Neuronal stem cell (in vitro differentiated cells): ENCODE measurements at regions not wholly inside any gene's neighbourhood (a gene's known extent, or its start where the extent isn't known, plus 50 kb on each side); places are given as distances from the start of the nearest gene placed in this dataset.

Source experiments
- DNase-seq: peaks from one replicate; pipeline ENCODE4 v3.0.0-alpha.2; 2013; ENCODE audit warnings: low spot score
- H2AFZ ChIP-seq: one replicate; pipeline ENCODE4 v1.6.1; 2013; ENCODE audit warnings: mild to moderate bottlenecking, low read length, inconsistent platforms
- H2AK5ac ChIP-seq: 2 replicates; pipeline ENCODE4 v1.6.1; 2013; ENCODE audit warnings: low read depth, mild to moderate bottlenecking, inconsistent platforms, low read length, moderate library complexity, mixed read lengths
- H2BK120ac ChIP-seq: 2 replicates; pipeline ENCODE4 v1.6.1; 2013; ENCODE audit warnings: low read depth, mild to moderate bottlenecking, inconsistent platforms, low read length, moderate library complexity, mixed read lengths
- H2BK12ac ChIP-seq: one replicate; pipeline ENCODE4 v1.6.1; 2013; ENCODE audit warnings: low read length, inconsistent platforms
- H2BK15ac ChIP-seq: 2 replicates; pipeline ENCODE4 v1.6.1; 2013; ENCODE audit warnings: mild to moderate bottlenecking, low read length, inconsistent platforms, mixed read lengths
- H2BK5ac ChIP-seq: one replicate; pipeline ENCODE4 v1.6.1; 2013; ENCODE audit warnings: inconsistent platforms, mild to moderate bottlenecking, low read length, moderate library complexity
- H3K14ac ChIP-seq: one replicate; pipeline ENCODE4 v1.6.1; 2013; ENCODE audit warnings: low read length, inconsistent platforms
- H3K18ac ChIP-seq: 2 replicates; pipeline ENCODE4 v1.6.1; 2013; ENCODE audit warnings: low read length, inconsistent platforms
- H3K23ac ChIP-seq: 2 replicates; pipeline ENCODE4 v1.6.1; 2013; ENCODE audit warnings: low read depth, mild to moderate bottlenecking, mixed read lengths, low read length, inconsistent platforms; ENCODE audit not compliant: poor library complexity
- H3K27ac ChIP-seq: replicated peaks from 3 replicates; pipeline ENCODE4 v1.5.1; 2013; ENCODE audit warnings: low read length, inconsistent platforms
- H3K27me3 ChIP-seq, 3 experiments: 2 replicates each; pipeline ENCODE4 v1.6.1; 2013; ENCODE audit warnings: low read length in 3 of 3, mild to moderate bottlenecking in 2 of 3, inconsistent platforms in 1 of 3, low read depth in 1 of 3, mixed read lengths in 1 of 3, moderate library complexity in 1 of 3; ENCODE audit not compliant: control insufficient read depth in 3 of 3, insufficient read depth in 3 of 3
- H3K36me3 ChIP-seq, 2 donors: replicated peaks in 1 of 2; 2 replicates each; pipeline ENCODE4 v1.6.1; 2013; ENCODE audit warnings: low read length in 2 of 2; ENCODE audit not compliant: control insufficient read depth in 2 of 2, insufficient read depth in 2 of 2
- H3K4ac ChIP-seq: 2 replicates; pipeline ENCODE4 v1.6.1; 2013; ENCODE audit warnings: inconsistent platforms, mild to moderate bottlenecking, low read length, moderate library complexity
- H3K4me1 ChIP-seq, 2 donors: 1 replicate in 1 of 2; 2 replicates in 1 of 2; pipeline ENCODE4 v1.6.1; 2013; ENCODE audit warnings: low read length in 2 of 2, low read depth in 1 of 2; ENCODE audit not compliant: control insufficient read depth in 2 of 2, insufficient read depth in 1 of 2
- H3K4me2 ChIP-seq: one replicate; pipeline ENCODE4 v1.6.1; 2013; ENCODE audit warnings: mild to moderate bottlenecking, low read length, inconsistent platforms; ENCODE audit not compliant: insufficient read depth, poor library complexity, severe bottlenecking
- H3K4me3 ChIP-seq, 2 donors: 2 replicates each; pipeline ENCODE4 v1.5.1; 2013; ENCODE audit warnings: low read length in 2 of 2, mild to moderate bottlenecking in 2 of 2, inconsistent platforms in 1 of 2, moderate library complexity in 1 of 2
- H3K79me1 ChIP-seq: one replicate; pipeline ENCODE4 v1.6.1; 2013; ENCODE audit warnings: low read depth, mild to moderate bottlenecking, inconsistent platforms, low read length, moderate library complexity
- H3K9ac ChIP-seq: one replicate; pipeline ENCODE4 v1.6.1; 2013; ENCODE audit warnings: mild to moderate bottlenecking, low read depth, low read length, inconsistent platforms; ENCODE audit not compliant: poor library complexity
- H3K9me3 ChIP-seq, 2 donors: replicated peaks in 1 of 2; 2 replicates each; pipeline versions ENCODE3 to v1.6.1; 2013; ENCODE audit warnings: low read length in 2 of 2, mild to moderate bottlenecking in 2 of 2, inconsistent platforms in 1 of 2, low read depth in 1 of 2, mixed read lengths in 1 of 2, moderate library complexity in 1 of 2; ENCODE audit not compliant: control insufficient read depth in 2 of 2, insufficient read depth in 1 of 2
- H4K8ac ChIP-seq: one replicate; pipeline ENCODE4 v1.6.1; 2013; ENCODE audit warnings: low read depth, mild to moderate bottlenecking, inconsistent platforms, low read length, moderate library complexity
- H4K91ac ChIP-seq: one replicate; pipeline ENCODE4 v1.6.1; 2013; ENCODE audit warnings: low read length, low read depth, mild to moderate bottlenecking, inconsistent platforms; ENCODE audit not compliant: poor library complexity
- WGBS, 2 donors: extraction: QIAGEN DNeasy Blood & Tissue Kit; methylation state at CpG; one replicate each; pipeline ENCODE4 v1.1.7; 2013; ENCODE audit warnings: missing lambda C conversion rate in 2 of 2, mixed read lengths in 1 of 2; ENCODE audit not compliant: insufficient read length in 2 of 2, insufficient replicate concordance in 1 of 2; ENCODE audit errors: extremely low coverage in 2 of 2; 5-methylcytosine and 5-hydroxymethylcytosine counted together

DNA sequence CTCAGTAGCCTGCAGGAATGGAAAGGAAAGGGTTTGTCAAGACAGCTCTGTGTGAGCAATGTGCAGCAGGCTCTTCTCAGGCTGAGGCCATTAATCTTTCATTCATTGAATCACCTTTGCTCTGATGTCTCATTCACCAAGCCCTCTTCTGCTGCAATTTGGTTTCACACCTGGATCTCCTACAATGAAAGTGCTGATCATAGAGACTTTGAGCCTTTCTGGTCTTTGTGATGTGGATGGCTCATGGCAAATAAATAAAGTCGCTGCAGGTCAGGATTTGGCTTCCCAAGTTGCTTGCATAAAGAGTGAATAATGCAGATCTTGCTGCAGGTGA is 95.8 kb upstream of the SPRED2 start:
- Histone ChIP-seq H3K14ac (no peak overlapping the region), H2BK12ac (no peak overlapping the region), H3K9ac (no peak overlapping the region), H3K36me3 (no peaks in the 10 kb centered on the region), H3K18ac (no peak overlapping the region), H4K8ac (no peak overlapping the region), H2BK15ac (no peak overlapping the region), H3K4me3 (no peak overlapping the region), H3K4me1 (no peaks in the 10 kb centered on the region), H3K23ac (no peak overlapping the region), H3K79me1 (no peaks in the 10 kb centered on the region), H3K9me3 (peaks cover 0 to 2% of the 10 kb centered on the region in 2 donors), H3K27me3 (peaks cover 0 to 22% (median 0%) of the 10 kb centered on the region in 3 experiments), H2AK5ac (no peak overlapping the region), H3K4ac (no peak overlapping the region), H4K91ac (no peak overlapping the region), H2AFZ (no peak overlapping the region), H3K4me2 (no peak overlapping the region), H3K27ac (no peak overlapping the region), H2BK120ac (no peak overlapping the region), H2BK5ac (no peak overlapping the region)
- no peak for DNase-seq
- no CpG with 5 or more reads among the region's 1 CpG for WGBS, 2 donors

DNA sequence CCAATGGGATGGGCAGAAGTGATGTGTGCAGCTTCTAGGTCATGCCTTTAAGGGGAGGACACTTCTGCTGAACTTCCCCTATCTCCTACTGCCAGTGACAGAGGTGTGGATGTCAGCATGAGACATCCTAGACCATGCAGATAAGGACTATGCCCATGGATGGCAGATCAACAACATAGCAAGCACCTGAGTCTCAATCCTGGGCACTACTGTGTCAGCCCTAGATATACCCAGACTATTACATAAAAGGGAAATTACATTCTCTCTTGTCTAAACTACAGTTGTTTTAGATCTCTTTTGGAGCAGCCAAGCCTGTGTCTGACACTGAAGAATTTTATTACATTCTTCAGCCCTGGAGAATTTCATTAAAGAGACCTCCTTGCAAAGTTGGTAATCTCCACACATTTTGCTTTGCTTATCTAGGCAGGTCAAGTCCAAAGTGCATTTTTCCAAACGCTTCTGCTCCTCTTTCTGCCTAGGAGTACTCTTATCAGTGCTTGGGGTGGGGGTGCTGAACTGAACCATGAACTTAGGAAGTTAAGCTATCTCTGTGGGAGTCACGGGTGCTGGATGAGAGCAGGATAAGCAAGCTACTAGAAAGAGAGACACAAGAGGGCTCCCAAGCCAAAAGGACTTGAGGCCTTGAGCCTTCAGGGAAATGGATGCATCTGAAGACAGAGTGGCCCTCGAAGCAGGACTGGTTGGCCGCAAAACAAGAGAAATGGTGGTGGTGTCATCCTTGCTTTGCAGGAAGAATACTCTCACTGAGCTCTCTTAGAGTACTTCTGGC is 95.2 kb upstream of the SPRED2 start:
- no peaks in the 10 kb centered on the region for H3K36me3 ChIP-seq
- no peak overlapping the region for H4K8ac ChIP-seq
- H3K27ac ChIP-seq: no peak overlapping the region
- peaks cover 0 to 22% (median 0%) of the 10 kb centered on the region in 3 experiments for H3K27me3 ChIP-seq
- no peak overlapping the region for H2AK5ac ChIP-seq
- no peak overlapping the region for H3K9ac ChIP-seq
- no peak overlapping the region for H3K23ac ChIP-seq
- no peak overlapping the region for H3K14ac ChIP-seq
- H3K18ac ChIP-seq: no peak overlapping the region
- no peak overlapping the region for H3K4me2 ChIP-seq
- H2AFZ ChIP-seq: no peak overlapping the region
- H2BK120ac ChIP-seq: no peak overlapping the region
- no CpG with 5 or more reads among the region's 4 CpGs for WGBS, 2 donors
- H3K9me3 ChIP-seq: peaks cover 0 to 2% of the 10 kb centered on the region in 2 donors
- H3K79me1 ChIP-seq: no peaks in the 10 kb centered on the region
- H2BK5ac ChIP-seq: no peak overlapping the region
- no peak overlapping the region for H3K4me3 ChIP-seq
- H2BK15ac ChIP-seq: no peak overlapping the region
- no peak overlapping the region for H2BK12ac ChIP-seq
- H3K4ac ChIP-seq: no peak overlapping the region
- DNase-seq: no peak
- H3K4me1 ChIP-seq: no peaks in the 10 kb centered on the region
- no peak overlapping the region for H4K91ac ChIP-seq

GRCh38 chr2:65525616-65526231 is 93.3 kb upstream of the SPRED2 start:
- no peak overlapping the region for H2AK5ac ChIP-seq
- H3K27me3 ChIP-seq: peaks cover 0 to 15% (median 0%) of the 10 kb centered on the region in 3 experiments
- no peak overlapping the region for H3K4me2 ChIP-seq
- no peak overlapping the region for H2BK15ac ChIP-seq
- peaks cover 0 to 2% of the 10 kb centered on the region in 2 donors for H3K9me3 ChIP-seq
- no peaks in the 10 kb centered on the region for H3K4me1 ChIP-seq
- H3K27ac ChIP-seq: no peak overlapping the region
- H3K23ac ChIP-seq: no peak overlapping the region
- no peaks in the 10 kb centered on the region for H3K36me3 ChIP-seq
- H4K91ac ChIP-seq: no peak overlapping the region
- no peak overlapping the region for H3K18ac ChIP-seq
- no peak overlapping the region for H2AFZ ChIP-seq
- no peak overlapping the region for H2BK120ac ChIP-seq
- H2BK5ac ChIP-seq: no peak overlapping the region
- no peak overlapping the region for H4K8ac ChIP-seq
- H3K14ac ChIP-seq: no peak overlapping the region
- no peak overlapping the region for H3K4me3 ChIP-seq
- no peak for DNase-seq
- H2BK12ac ChIP-seq: no peak overlapping the region
- H3K4ac ChIP-seq: no peak overlapping the region
- H3K9ac ChIP-seq: no peak overlapping the region
- no peaks in the 10 kb centered on the region for H3K79me1 ChIP-seq
- WGBS, 2 donors: no CpG with 5 or more reads among the region's 4 CpGs

DNA sequence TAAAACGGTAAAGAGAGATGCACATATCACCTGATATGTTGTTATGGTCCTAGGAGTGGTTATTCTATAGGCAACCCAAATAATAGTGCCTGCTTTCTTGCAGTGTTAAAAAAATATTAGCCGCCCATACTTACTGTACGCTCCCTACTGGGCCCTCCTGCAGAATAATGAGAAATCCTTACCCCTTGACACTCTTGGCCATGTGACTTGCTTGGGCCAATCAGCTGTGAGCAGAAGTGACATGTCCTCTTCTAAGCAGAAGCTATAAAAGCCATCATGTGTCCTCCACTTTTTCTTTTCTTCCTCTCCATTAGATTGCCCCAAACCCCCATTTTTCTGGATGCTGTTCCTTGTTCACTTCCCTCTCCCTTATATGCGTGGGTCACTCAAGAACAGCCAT is 90.5 kb upstream of the SPRED2 start:
- Histone ChIP-seq H2AK5ac (no peak overlapping the region), H3K79me1 (no peaks in the 10 kb centered on the region), H3K27me3 (peaks cover 0 to 6% (median 0%) of the 10 kb centered on the region in 3 experiments), H4K8ac (no peak overlapping the region), H2BK5ac (no peak overlapping the region), H3K18ac (no peak overlapping the region), H2BK120ac (no peak overlapping the region), H2AFZ (no peak overlapping the region), H3K9ac (no peak overlapping the region), H3K9me3 (peaks cover 0 to 2% of the 10 kb centered on the region in 2 donors), H3K4me2 (no peak overlapping the region), H3K4me1 (no peaks in the 10 kb centered on the region), H3K14ac (no peak overlapping the region), H2BK15ac (no peak overlapping the region), H3K23ac (no peak overlapping the region), H3K4me3 (no peak overlapping the region), H4K91ac (no peak overlapping the region), H3K36me3 (no peaks in the 10 kb centered on the region), H3K27ac (no peak overlapping the region), H2BK12ac (no peak overlapping the region), H3K4ac (no peak overlapping the region)
- DNase-seq: no peak
- no CpG with 5 or more reads among the region's 4 CpGs for WGBS, 2 donors
